ENCODE measurements at regions not wholly inside any gene's neighbourhood (a gene's known extent, or its start where the extent isn't known, plus 50 kb on each side); places are given as distances from the start of the nearest gene placed in this dataset.

DNA sequence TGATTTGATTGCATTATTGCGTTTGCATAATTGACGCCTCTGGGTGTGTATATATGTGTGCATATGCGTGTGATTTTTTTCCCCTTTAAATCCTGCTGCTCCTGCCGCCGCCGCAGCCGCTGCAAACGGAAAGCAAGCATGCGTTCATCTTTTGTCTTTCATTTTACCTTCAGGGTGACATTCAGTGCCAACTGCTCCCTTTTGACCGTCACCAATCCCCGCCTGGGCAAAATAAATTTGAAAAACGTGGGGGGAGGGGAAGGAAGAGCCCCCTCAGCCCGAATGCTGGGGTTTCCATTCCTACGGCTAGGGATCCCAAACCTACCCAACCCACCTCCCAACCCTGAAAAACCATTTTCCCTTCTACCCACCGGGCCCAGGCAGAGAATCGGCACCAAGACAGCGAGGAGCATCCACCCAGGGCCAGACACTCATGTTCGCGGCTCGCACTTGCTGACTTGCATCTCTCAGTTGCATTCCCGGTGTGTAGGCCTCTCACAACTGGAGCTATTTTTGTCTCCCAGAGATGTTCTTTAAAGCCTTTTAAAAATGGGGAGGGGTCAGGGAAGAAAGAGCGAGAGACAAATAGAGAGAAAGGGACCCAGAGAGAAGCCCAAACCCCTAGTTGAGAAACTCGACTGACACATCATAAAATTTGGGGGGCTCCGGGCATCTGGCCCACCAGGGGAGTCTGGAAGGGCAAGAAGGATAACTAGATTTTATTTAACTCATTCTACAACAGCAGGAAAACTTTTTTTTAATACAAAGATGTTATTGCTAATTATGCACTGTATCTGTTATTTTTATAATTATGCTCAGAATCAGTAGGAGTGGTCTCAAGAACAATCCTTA is 367.1 kb upstream of the ESRRG start:
- Histone ChIP-seq H3K18ac (ENCODE audit: low read length) (peak overlapping the region; percentile 25), H2BK12ac (ENCODE audit: low read length) (no peak overlapping the region), H3K4ac (ENCODE audit: low read length) (no peak overlapping the region), H2AFZ (ENCODE audit: low read length) (peak overlapping the region; percentile 96), H3K4me1 (ENCODE audit: control insufficient read depth in 2 of 2, insufficient read depth in 1 of 2, low read depth in 1 of 2, low read length in 2 of 2) (peaks cover 4 to 13% of the 10 kb centered on the region in 2 donors), H2BK15ac (ENCODE audit: low read length) (no peak overlapping the region), H3K9me3 (replicated peaks in 1 of 2; ENCODE audit: control insufficient read depth in 2 of 2, insufficient read depth in 1 of 2, low read depth in 1 of 2, low read length in 2 of 2) (no peaks in the 10 kb centered on the region), H3K79me1 (ENCODE audit: low read depth, low read length) (no peaks in the 10 kb centered on the region), H3K9ac (ENCODE audit: low read depth, low read length, poor library complexity) (peak overlapping the region; percentile 60), H4K91ac (ENCODE audit: low read depth, low read length, poor library complexity) (no peak overlapping the region), H3K36me3 (replicated peaks in 1 of 2; ENCODE audit: control insufficient read depth in 2 of 2, insufficient read depth in 2 of 2, low read length in 2 of 2) (no peaks in the 10 kb centered on the region), H3K14ac (ENCODE audit: low read length) (no peak overlapping the region), H4K8ac (ENCODE audit: low read depth, low read length) (no peak overlapping the region), H2BK120ac (ENCODE audit: low read depth, low read length) (no peak overlapping the region), H3K27ac (replicated peaks; ENCODE audit: low read length) (no peak overlapping the region), H2AK5ac (ENCODE audit: low read depth, low read length) (no peak overlapping the region), H2BK5ac (ENCODE audit: low read length) (no peak overlapping the region), H3K4me2 (ENCODE audit: insufficient read depth, low read length, poor library complexity, severe bottlenecking) (peak overlapping the region; percentile 87), H3K27me3 (ENCODE audit: control insufficient read depth in 3 of 3, insufficient read depth in 3 of 3, low read depth in 1 of 3, low read length in 3 of 3) (peaks cover 0 to 4% (median 0%) of the 10 kb centered on the region in 3 experiments), H3K23ac (ENCODE audit: low read depth, low read length, poor library complexity) (no peak overlapping the region), H3K4me3 (ENCODE audit: low read length in 2 of 2) (peak overlapping the region; percentile 47 to 56)
- no CpG with 5 or more reads among the region's 24 CpGs for WGBS, 2 donors (ENCODE audit: extremely low coverage in 2 of 2, insufficient read length in 2 of 2, insufficient replicate concordance in 1 of 2)
- DNase-seq (ENCODE audit: low spot score): no peak

DNA sequence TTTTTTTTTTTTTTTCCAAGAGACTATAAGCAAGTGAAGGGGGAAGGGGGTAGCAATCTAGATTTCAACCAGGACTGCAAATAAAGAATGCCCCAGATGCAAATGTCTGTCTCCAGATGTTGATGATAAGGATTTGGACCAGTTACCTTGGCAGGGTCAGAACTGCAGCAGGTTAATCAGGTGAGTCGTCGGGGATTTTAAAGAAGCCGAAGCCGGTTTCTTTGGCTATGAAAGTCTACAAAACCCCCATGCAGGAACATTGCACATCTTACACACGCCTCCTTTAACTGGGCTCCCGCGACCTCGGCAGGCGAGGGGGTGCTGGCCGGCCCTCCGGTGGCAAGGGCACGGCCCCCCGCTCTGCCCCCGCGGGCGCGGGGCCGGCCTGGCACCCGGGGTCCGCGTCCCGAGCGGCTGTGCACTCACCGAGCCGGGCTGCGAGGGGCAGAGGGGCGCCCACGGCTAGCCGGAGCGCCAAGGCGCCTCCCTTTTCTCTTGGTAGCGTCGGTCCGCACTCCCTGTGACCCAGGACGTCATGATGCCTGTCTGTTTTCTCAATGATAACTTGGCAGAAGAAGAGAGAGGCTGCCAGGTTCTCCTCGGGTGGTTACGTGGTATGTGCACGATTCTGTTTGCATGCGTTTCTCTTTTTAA is 366.3 kb upstream of the ESRRG start:
- peak overlapping the region; percentile 82 for H3K18ac ChIP-seq (ENCODE audit: low read length)
- no peaks in the 10 kb centered on the region for H3K79me1 ChIP-seq (ENCODE audit: low read depth, low read length)
- no peak overlapping the region for H4K8ac ChIP-seq (ENCODE audit: low read depth, low read length)
- no peak overlapping the region for H3K23ac ChIP-seq (ENCODE audit: low read depth, low read length, poor library complexity)
- no peak overlapping the region for H2BK120ac ChIP-seq (ENCODE audit: low read depth, low read length)
- peak overlapping the region; percentile 87 for H3K4me2 ChIP-seq (ENCODE audit: insufficient read depth, low read length, poor library complexity, severe bottlenecking)
- DNase-seq (ENCODE audit: low spot score): no peak
- H4K91ac ChIP-seq (ENCODE audit: low read depth, low read length, poor library complexity): no peak overlapping the region
- no peak overlapping the region for H3K27ac ChIP-seq (replicated peaks; ENCODE audit: low read length)
- H3K36me3 ChIP-seq (replicated peaks in 1 of 2; ENCODE audit: control insufficient read depth in 2 of 2, insufficient read depth in 2 of 2, low read length in 2 of 2): no peaks in the 10 kb centered on the region
- H2BK5ac ChIP-seq (ENCODE audit: low read length): no peak overlapping the region
- H2BK15ac ChIP-seq (ENCODE audit: low read length): no peak overlapping the region
- peak overlapping the region; percentile 96 for H2AFZ ChIP-seq (ENCODE audit: low read length)
- no peak overlapping the region for H3K4ac ChIP-seq (ENCODE audit: low read length)
- no peak overlapping the region for H2AK5ac ChIP-seq (ENCODE audit: low read depth, low read length)
- no peak overlapping the region for H2BK12ac ChIP-seq (ENCODE audit: low read length)
- WGBS, 2 donors (ENCODE audit: extremely low coverage in 2 of 2, insufficient read length in 2 of 2, insufficient replicate concordance in 1 of 2): no CpG with 5 or more reads among the region's 39 CpGs
- peaks cover 4 to 13% of the 10 kb centered on the region in 2 donors for H3K4me1 ChIP-seq (ENCODE audit: control insufficient read depth in 2 of 2, insufficient read depth in 1 of 2, low read depth in 1 of 2, low read length in 2 of 2)
- peaks cover 0 to 4% (median 0%) of the 10 kb centered on the region in 3 experiments for H3K27me3 ChIP-seq (ENCODE audit: control insufficient read depth in 3 of 3, insufficient read depth in 3 of 3, low read depth in 1 of 3, low read length in 3 of 3)
- H3K4me3 ChIP-seq (ENCODE audit: low read length in 2 of 2): peak overlapping the region; percentile 47 to 79
- no peaks in the 10 kb centered on the region for H3K9me3 ChIP-seq (replicated peaks in 1 of 2; ENCODE audit: control insufficient read depth in 2 of 2, insufficient read depth in 1 of 2, low read depth in 1 of 2, low read length in 2 of 2)
- H3K14ac ChIP-seq (ENCODE audit: low read length): no peak overlapping the region
- H3K9ac ChIP-seq (ENCODE audit: low read depth, low read length, poor library complexity): no peak overlapping the region

DNA sequence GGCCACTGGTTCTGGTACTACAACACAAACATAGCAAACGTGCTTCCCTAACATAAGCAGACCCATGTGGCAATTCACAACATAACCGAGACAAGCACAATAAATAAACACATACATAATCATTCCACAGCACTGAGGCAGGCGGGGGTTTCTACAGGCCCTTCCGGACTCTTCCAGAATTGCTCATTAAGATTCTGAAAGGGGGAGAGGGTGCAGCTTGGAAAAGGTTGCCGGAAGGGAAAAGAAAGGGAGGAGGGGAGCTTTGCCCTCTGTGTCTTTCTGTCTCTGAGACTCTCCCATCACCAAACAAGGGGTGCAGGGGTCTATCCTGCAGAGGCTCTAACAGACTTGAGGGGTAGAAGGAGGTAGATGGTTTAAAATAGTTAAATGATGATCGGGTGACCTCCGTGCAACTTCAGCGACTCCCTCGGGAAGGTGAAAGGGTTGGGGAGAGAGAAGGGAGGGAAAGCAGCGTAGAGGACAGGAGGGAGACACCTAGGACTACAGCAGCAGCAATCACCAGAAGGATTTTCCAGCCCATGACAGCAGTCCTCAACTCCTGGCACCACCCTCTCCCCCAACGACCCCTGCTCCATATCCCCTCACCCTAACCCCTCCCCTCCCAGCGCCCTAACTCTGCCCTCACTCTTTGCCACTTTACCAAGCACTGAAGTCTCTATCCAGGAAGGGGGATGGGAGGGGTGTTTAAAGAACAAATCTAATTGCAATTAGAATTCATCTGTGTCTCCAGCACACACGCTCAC is 365.5 kb upstream of the ESRRG start:
- Histone ChIP-seq H2BK15ac (ENCODE audit: low read length) (no peak overlapping the region), H3K79me1 (ENCODE audit: low read depth, low read length) (no peaks in the 10 kb centered on the region), H3K27me3 (ENCODE audit: control insufficient read depth in 3 of 3, insufficient read depth in 3 of 3, low read depth in 1 of 3, low read length in 3 of 3) (peaks cover 0 to 4% (median 0%) of the 10 kb centered on the region in 3 experiments), H2BK120ac (ENCODE audit: low read depth, low read length) (no peak overlapping the region), H3K9ac (ENCODE audit: low read depth, low read length, poor library complexity) (no peak overlapping the region), H3K18ac (ENCODE audit: low read length) (no peak overlapping the region), H3K4me3 (ENCODE audit: low read length in 2 of 2) (peak overlapping the region; percentile 47 to 64), H2BK12ac (ENCODE audit: low read length) (no peak overlapping the region), H2AFZ (ENCODE audit: low read length) (peak overlapping the region; percentile 96), H3K4ac (ENCODE audit: low read length) (no peak overlapping the region), H3K9me3 (replicated peaks in 1 of 2; ENCODE audit: control insufficient read depth in 2 of 2, insufficient read depth in 1 of 2, low read depth in 1 of 2, low read length in 2 of 2) (no peaks in the 10 kb centered on the region), H3K4me2 (ENCODE audit: insufficient read depth, low read length, poor library complexity, severe bottlenecking) (peak overlapping the region; percentile 87), H2AK5ac (ENCODE audit: low read depth, low read length) (no peak overlapping the region), H2BK5ac (ENCODE audit: low read length) (no peak overlapping the region), H4K8ac (ENCODE audit: low read depth, low read length) (no peak overlapping the region), H3K14ac (ENCODE audit: low read length) (no peak overlapping the region), H3K36me3 (replicated peaks in 1 of 2; ENCODE audit: control insufficient read depth in 2 of 2, insufficient read depth in 2 of 2, low read length in 2 of 2) (no peaks in the 10 kb centered on the region), H3K23ac (ENCODE audit: low read depth, low read length, poor library complexity) (no peak overlapping the region), H4K91ac (ENCODE audit: low read depth, low read length, poor library complexity) (no peak overlapping the region), H3K27ac (replicated peaks; ENCODE audit: low read length) (no peak overlapping the region), H3K4me1 (ENCODE audit: control insufficient read depth in 2 of 2, insufficient read depth in 1 of 2, low read depth in 1 of 2, low read length in 2 of 2) (peaks cover 4 to 13% of the 10 kb centered on the region in 2 donors)
- DNase-seq (ENCODE audit: low spot score): no peak
- no CpG with 5 or more reads among the region's 13 CpGs for WGBS, 2 donors (ENCODE audit: extremely low coverage in 2 of 2, insufficient read length in 2 of 2, insufficient replicate concordance in 1 of 2)

All from neuronal stem cell (in vitro differentiated cells).